ENCODE measurements at regions not wholly inside any gene's neighbourhood (a gene's known extent, or its start where the extent isn't known, plus 50 kb on each side); places are given as distances from the start of the nearest gene placed in this dataset.

GRCh38 chr11:82225930-82226329 is 507.7 kb downstream of the FAM181B start:
- TF ChIP-seq SIN3A (conservative IDR thresholded peaks at IDR 0.05 in 1 of 2, IDR thresholded peaks at IDR 0.05 in 1 of 2; ENCODE audit: low read depth in 1 of 2, low read length in 2 of 2) (no peak), CTCF (IDR thresholded peaks at IDR 0.05; ENCODE audit: control extremely low read depth in 1 of 3, insufficient read depth in 1 of 3, low read depth in 1 of 3, low read length in 3 of 3) (peak in 2 of 3 experiments; percentile 34 to 59; a peak in 3 of 4 replicates)

Data from H1 (cell line).